Stimulated activated CD8-positive, alpha-beta memory T cell treated with anti-CD3 and anti-CD28 coated beads, Interleukin-15, amount 100 ng/mL, for 48 hours (primary cell): ENCODE measurements at regions not wholly inside any gene's neighbourhood (a gene's known extent, or its start where the extent isn't known, plus 50 kb on each side); places are given as distances from the start of the nearest gene placed in this dataset.

Source experiments
- DNase-seq, 2 donors: peaks; one replicate each; pipeline ENCODE4 v3.0.0-alpha.2; 2020; ENCODE audit warnings: low read depth in 2 of 2

- DNase-seq: no peak
Measured at GRCh38 chr5:117719413-117719812, 1144.8 kb upstream of the SEMA6A start.

- no peak for DNase-seq
Measured at GRCh38 chr5:117713585-117714198, 1139.1 kb upstream of the SEMA6A start.

DNA sequence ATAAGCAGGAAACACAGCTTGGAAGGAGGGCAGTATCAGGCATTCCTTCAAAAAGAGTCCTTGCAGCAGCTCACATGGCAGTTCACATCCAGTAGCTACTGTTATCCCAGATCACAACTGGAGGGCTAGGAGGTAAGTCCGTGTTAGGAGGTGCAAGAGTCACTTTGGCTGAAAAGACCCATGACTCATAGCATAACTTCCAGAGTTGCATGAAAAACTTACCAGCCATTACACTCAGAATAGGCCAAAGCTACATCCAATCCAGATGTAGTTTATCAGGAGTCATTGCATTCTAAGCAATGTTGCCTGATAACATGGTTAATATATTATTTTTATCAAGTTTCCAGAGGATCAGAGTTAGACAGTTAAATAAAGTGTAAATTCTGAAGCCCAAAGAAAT lies 1126.4 kb upstream of the SEMA6A start:
- DNase-seq: no peak

- no peak for DNase-seq
Measured at GRCh38 chr5:117692606-117693005, 1118.0 kb upstream of the SEMA6A start.

DNA sequence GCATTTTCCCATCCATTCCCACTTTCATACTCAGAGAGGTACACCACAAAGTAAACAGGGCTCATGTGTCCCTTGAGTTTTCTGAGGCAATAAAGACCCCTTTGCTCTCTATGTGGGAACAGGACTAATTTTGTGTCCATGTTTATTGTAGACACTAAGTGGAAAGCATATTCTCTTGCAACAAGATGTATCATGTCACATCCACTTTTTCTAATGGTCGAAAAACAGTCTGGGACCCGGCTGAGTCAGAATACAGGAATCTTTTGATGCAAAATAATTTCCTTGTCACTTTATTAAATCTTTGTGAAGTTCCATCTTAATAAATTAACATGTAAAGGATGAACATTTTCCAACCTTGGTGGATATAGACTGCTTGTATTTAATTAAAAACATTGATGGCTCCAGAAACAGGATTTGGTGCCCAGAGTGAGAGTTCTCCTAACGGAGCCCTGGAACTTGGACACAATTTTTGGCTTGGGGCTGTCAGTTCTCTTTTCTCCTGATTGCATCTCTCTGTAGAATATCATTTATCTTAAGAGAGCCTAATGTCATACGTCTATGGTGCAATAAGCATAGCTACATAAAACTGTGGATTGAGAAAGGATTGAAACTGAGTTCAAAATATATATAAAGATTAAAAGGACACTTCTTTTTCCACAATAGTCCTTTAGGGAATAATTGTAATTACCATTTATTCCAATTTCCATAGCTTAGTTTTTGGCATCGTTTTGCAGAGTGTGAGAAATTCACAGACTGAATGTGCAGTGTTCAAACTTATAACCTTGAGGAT lies 1116.7 kb upstream of the SEMA6A start:
- no peak for DNase-seq

- no peak for DNase-seq
Measured at GRCh38 chr5:117690612-117691011, 1116.0 kb upstream of the SEMA6A start.

DNA sequence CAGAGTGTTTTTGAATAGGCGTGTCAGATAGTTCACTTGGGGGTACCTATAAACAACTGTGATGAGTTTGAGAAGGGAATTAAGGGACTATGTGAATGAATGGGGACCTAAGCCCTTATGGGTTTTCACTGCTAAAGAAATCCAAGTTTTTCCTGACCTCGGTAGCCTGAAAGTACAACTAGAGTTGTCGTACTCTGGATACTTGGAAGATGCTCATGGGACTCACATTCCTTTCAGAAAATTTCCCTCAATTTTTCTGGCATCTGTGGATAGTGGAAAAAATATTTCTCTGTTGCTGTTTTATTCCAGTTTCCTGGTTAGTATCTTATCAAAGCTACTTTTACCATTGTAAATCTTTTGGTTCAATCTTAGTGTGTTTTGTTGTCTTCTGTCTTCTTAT lies 1112.3 kb upstream of the SEMA6A start:
- no peak for DNase-seq

GRCh38 chr5:117682416-117682815 lies 1107.8 kb upstream of the SEMA6A start:
- DNase-seq: no peak

DNA sequence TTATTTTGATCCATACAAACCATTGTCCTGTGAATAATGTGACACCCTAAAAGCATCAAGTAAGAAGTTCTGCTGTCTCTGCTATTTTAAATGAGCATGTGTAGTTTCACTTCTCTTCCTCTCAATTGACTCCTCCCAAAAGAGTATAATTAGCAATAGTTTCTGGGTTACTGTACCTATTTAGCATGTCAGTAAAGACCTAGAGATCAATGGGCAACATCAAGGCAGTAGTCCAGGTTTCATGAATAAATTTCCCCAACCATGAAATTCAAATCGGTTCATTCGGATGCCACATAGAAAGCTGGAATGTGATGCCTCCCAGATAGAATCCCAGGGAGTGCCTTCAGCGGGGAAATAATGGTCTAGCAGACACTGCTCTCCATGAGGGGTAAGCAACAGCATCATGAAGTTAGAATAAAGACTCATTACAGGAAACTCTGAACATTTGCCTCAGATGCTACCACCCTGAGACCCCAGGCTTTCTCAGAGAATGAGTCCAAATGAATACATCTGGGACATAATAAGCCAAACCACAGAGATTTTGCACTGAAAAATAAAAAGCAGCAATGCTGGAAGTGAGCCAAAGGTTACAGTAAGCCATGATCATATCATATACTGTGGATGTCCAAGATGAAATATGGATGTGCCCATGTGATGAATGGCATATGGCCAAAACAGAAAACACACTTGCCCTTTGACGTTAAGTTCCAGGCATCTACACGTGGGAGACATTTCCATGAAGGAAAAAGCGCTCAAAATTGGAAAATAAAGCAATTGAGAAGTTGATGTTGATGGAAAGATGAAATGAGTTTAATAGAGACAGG lies 1107.0 kb upstream of the SEMA6A start:
- DNase-seq: no peak

- DNase-seq: no peak
Measured at GRCh38 chr5:117680426-117680825, 1105.8 kb upstream of the SEMA6A start.

GRCh38 chr5:117679046-117679445 lies 1104.4 kb upstream of the SEMA6A start:
- no peak for DNase-seq

DNA sequence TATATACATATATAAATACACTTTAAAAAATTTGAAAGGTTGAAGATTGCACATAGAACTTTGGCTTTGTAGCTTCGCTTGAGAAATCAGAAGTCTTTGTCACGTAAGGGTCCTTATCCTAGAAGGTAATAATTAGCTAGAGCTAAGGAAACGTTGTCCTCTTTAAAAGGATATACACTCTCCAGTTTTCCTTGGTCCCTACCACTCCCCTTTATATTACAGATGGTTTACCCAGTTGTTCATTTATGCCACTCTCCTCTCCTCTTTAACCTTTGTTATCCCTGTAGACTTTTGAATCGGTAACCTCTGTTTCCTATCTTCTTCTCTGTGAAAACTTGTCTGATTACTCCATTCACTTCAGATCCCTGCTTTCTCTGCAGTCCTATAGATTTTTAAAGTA lies 1101.0 kb upstream of the SEMA6A start:
- DNase-seq: no peak

- DNase-seq: no peak
Measured at GRCh38 chr5:117671551-117671950, 1096.9 kb upstream of the SEMA6A start.

DNA sequence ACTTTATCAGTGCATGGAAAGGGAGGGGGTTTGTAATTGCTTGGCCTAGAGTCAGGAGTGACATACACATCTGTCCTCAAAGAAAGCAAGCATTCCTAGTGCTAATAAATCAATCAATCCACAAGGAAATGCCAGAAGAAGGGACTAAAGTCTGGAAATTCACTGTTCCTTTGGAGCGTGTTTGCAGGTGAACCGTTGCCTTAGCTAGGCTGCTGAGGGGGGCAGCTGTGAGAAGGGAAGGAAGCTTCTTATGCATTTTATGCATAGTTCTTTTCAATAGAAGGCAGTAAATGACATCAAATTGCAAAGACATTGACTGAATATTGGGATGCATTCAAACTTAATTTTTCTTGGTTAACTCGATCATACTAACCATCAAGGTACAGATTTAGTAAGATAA lies 1092.5 kb upstream of the SEMA6A start:
- no peak for DNase-seq

DNA sequence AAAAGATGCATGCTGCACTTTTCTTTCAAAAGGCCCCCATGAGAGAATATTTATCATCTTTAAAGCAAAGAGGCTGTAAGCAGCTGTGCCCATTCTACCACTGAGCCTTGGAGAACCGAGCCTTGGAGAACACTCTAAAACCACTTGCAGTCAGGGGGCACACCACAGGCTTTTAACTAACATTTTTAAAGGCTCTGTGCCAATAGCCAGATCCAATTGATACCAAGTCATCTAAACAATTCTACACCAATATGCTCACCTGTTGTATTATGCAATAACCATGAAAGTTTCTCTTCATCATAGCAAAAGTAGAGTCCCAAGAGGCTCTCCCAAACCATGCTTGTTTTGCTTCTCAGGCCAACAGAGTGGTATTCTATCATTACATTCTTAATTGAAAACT lies 1090.5 kb upstream of the SEMA6A start:
- no peak for DNase-seq

GRCh38 chr5:117662361-117662760 lies 1087.7 kb upstream of the SEMA6A start:
- DNase-seq: no peak

DNA sequence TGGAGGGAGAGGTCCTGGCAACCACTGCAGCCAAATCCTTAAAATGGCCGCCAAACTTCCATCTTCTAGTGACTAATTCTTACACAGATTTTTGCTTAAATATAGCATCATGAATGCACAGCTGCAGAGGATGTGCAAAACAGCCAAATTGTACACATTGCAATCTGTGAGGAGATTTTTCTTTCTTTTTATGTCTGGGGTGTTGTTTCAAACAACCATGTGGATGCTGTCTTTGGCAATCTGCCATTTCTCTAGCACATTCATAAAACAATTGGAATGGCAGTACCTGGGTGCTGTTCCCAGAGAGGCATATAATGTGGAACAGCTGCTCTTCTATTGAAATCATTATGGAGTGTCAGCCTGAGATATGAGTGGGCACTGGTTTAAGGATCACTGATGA lies 1082.9 kb upstream of the SEMA6A start:
- no peak for DNase-seq

DNA sequence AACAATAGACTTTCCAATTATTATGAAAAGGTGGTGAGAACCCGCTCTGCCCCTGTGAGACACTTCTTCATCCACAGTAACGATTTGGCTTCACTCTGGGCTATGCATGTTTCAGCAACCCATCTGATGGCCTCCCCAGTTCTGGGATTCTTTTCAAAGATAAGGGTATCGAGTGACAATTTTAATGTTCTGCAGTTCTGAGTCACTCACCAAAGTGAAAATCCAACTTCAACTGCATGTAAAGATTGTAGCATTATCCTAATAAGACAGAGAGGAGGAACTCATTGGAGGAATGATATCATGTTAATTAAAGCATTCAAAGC lies 1078.3 kb upstream of the SEMA6A start:
- no peak for DNase-seq

- DNase-seq: no peak
Measured at GRCh38 chr5:117652036-117652957, 1077.7 kb upstream of the SEMA6A start.

GRCh38 chr5:117649821-117650220 lies 1075.2 kb upstream of the SEMA6A start:
- DNase-seq: no peak

GRCh38 chr5:117645400-117645799 lies 1070.8 kb upstream of the SEMA6A start:
- no peak for DNase-seq

DNA sequence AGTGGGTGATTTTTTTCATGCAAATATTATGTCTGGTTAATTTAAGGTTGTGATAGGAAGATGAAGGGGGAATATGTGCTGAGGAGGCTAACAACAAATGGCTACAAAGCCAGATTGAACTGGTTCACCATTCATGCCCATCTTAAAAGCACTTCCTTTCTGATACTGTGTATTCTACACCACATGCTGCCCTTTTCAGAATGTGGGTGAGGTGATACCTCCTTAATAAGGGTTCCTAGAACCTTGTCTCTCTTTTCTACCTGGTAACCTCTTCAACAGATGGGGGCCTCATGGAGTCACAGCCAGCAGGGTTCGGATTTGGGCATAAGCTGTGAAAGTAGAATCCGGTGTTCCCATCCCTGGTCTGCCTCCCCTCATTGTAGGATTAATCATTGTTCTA lies 1064.0 kb upstream of the SEMA6A start:
- DNase-seq: no peak
